SU-DHL-6 (cell line): ENCODE measurements at regions not wholly inside any gene's neighbourhood (a gene's known extent, or its start where the extent isn't known, plus 50 kb on each side); places are given as distances from the start of the nearest gene placed in this dataset.

Source experiments
- EZH2phosphoT487 ChIP-seq: fragments of 200-600 bp; sonication (generic), shearing (Covaris generic); conservative IDR thresholded peaks from 2 replicates; pipeline ENCODE4 v1.6.1; 2018; ENCODE audit warnings: mild to moderate bottlenecking, antibody characterized with exemption, low read length, moderate library complexity, mixed read lengths
- TF ChIP-seq, protein P1 (sequence below): fragments of 200-600 bp; sonication (generic); IDR thresholded peaks from one replicate; pipeline ENCODE4 v1.5.1; 2017; ENCODE audit warnings: antibody characterized with exemption, mild to moderate bottlenecking, low read length, moderate library complexity; ENCODE audit not compliant: insufficient read depth, poor library complexity, severe bottlenecking

DNA sequence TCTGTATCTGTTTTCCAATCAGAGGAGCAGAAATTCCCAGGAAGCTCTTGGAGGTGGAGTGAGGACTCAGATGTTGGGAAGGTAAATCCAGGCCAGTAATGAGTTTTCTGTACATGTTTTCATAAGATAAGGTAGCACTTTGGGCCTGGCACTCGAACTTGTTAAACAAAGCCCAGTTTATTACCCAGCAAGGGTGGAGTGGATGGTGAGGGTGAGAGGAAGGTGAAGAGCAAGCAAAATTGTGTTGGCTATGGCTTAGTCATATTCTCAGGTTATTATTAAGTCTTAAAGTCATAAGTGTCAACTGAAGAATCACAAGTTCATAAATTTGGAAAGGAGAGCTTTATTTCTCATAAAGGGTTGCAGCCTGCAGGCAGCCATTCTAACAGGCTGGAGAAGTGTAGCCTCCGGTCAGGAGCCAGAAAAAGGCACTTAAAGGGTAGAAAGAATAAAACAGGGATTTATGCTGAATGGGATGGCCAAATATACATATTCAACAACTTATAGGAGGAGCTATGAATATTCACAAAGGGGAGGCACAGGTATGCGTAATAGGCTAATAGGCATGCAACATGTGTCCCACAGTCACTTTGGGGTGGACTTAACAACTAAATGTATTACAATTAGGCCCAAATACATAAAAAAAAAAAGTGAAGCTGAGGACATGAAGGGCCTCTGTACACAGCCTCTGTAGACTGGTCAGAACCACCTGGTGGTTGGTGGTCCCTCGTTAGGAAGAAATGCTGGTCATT, 523.9 kb downstream of the LMO4 start:
- TF ChIP-seq, protein P1, sequence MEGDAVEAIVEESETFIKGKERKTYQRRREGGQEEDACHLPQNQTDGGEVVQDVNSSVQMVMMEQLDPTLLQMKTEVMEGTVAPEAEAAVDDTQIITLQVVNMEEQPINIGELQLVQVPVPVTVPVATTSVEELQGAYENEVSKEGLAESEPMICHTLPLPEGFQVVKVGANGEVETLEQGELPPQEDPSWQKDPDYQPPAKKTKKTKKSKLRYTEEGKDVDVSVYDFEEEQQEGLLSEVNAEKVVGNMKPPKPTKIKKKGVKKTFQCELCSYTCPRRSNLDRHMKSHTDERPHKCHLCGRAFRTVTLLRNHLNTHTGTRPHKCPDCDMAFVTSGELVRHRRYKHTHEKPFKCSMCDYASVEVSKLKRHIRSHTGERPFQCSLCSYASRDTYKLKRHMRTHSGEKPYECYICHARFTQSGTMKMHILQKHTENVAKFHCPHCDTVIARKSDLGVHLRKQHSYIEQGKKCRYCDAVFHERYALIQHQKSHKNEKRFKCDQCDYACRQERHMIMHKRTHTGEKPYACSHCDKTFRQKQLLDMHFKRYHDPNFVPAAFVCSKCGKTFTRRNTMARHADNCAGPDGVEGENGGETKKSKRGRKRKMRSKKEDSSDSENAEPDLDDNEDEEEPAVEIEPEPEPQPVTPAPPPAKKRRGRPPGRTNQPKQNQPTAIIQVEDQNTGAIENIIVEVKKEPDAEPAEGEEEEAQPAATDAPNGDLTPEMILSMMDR, result no peak
- no peak for TF ChIP-seq EZH2phosphoT487
